GM21367 (cell line): ENCODE measurements at regions not wholly inside any gene's neighbourhood (a gene's known extent, or its start where the extent isn't known, plus 50 kb on each side); places are given as distances from the start of the nearest gene placed in this dataset.
"Not testable (repeated sequence)": the region's sequence is repeated elsewhere in the genome, so short reads cannot be mapped to it uniquely, and the experiment has no call there.

Source experiments
- ATAC-seq: cut with Tn5 transposase; IDR thresholded peaks from one replicate; pipeline ENCODE4 v1.9.1; 2021; ENCODE audit not compliant: unreplicated experiment

DNA sequence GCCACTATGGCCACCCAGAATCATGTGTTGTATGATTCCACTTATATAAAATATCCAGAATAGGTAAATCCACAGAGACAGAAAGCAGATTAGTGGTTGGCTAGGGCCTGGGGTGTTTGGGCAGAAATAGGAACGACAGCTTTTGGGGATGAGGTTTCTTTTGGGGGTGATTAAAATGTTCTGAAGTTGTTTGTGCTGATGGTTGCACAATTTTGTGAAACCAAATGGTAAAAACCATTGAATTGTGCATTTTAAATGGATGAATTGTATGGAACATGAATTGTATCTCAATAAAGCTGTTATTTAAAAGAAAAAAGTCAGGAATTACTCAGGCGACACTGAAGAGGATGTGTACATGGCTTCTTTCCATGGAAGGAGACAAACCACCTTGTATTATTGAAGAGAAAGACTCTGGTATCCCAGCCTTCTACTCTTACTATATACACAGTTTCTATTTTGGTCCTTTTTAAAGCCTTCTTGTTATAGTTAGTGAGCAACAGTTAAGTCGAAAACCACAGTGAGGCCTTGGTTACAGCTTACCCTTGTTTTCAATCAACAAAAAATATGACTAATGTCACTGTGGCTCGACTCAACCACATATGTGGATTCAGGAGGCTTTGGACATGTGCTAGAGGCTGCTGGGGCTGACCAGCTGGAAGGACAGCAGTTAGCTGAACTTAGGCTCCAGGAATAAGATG lies 57.1 kb upstream of the KMT2E start:
- peak; percentile 90 for ATAC-seq

DNA sequence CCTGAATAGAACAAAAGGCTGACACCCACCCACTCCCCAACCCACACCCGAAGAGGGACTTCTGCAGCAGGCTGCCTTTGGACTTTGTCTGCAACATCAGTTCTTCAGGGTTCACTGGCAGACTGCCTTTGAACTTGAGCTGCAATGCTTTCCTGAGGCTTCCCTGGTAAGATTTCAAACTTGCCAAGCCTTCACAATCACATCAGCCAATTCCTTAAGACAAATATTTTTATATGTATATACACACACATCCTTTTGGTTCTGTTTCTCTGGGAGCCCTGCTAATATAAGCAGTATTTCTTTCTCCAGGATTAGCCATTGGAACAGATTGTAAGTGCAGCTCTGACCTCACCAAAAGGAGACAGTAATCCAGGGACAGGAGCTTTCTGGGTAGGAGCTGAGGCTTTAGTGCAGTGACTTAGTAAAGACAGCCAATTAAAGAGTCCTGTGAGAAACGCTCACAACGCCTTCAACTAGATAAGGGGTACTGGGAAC lies 55.6 kb upstream of the KMT2E start:
- no peak for ATAC-seq

DNA sequence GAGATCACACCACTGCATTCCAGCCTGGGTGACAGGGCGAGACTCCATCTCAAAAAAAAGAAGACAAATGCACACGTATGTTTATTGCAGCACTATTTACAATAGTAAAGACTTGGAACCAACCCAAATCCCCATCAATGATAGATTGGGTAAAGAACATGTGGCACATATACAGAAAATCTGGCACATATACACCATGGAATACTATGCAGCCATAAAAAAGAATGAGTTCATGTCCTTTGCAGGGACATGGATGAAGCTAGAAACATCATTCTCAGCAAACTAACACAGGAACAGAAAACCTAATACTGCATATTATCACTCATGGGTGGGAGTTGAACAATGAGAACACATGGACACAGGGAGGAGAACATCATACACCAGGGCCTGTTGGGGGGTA lies 54.5 kb upstream of the KMT2E start:
- ATAC-seq: not testable (repeated sequence)

DNA sequence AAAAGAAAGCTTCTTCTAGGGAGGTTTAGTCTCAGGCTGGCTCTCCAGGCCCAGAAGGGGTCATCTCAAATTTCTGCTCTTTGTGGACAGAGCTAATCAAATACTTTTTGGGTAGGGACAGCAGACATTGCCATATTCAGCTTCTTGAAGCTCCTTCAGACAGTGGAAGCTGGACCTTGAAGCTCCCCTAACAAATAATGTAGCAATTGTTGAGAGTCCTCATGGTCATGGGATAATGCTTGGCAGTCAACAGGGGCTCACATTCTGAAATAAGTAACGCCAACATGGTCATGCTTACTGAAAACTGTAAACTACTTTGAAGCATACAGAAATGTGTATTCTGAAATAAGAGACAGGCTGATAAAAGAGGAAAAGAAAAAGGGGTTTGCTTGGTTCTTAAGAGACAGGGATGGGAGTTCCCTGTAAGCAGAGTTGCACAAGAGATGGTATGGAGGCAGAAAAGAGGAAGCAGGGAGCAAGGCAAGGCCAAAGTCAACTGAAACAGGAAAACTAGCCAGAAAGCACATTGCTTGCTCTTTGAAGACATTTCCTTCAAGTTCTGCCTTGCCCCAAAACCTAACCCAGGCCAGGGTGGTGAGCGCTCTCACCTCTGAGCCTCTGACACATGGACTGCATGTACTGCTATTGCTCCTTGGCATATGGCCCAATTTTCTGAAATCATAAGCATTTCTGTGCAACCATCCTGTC lies 53.1 kb upstream of the KMT2E start:
- ATAC-seq: peak; percentile 44

DNA sequence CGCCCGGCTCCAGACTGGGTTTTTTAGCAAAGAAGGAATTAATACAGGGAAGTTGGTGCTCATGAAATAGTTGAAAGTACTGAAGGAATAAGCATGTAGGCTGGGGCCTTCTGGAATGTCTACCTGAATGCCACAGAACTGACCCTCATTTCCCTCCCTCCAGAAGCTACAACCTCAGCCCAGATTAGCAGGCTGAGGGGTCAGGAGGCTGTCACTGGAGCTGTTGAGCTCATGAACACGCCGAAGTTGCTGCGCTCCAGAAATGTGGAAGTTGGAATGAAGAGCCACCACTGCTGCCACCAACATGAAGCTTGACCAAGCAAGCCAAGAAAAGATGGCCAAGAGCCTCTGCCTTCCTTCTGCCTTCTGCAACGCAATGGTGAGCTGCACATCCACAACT lies 52.2 kb upstream of the KMT2E start:
- ATAC-seq: no peak

DNA sequence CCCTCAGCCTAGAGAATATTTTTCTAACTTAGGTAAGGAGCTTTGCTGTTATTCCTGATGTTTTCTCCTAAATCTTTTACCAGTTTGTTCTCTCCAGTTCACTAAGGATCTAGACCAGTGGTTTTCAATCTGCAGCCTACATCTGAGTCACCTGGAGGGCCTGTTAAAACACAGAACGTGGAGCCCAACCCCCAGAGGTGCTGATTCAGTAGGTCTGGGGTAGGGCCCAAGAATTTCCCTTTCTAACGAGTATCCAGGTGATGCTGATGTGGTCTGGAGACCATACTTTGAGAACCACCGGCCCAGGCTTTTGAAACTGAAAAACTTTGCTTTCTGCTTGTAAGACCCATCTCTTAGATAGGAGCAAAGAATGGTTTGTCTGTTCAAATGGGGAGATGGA lies 51.2 kb upstream of the KMT2E start:
- ATAC-seq: no peak

DNA sequence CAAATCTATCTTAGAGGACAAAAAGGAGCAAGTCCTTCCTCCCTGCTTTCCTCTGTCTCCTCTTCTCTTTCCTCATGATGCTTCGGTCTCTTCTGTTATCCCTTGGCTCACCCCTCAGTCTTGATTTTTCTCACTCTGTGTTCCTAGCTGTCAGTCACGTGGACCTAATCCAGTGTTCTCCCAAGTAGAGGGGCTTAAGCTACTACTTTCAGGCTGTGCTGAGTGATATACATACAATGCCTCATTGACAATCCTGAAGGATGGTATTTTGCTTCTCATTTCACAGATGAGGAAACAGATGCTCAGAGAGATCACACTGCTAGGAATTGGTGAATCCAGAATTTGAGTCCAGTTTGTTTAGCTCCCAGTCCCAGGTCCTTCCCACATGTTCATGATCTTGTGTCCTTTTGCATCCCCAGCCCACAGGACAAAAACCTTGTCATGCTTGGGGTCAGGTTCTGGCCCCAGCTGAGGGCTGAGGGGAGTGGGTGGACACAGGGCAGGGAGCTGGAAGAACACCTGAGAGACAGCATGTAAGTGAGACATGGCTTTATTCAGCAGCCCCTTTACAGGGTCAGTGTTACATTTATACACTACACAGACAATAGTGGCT lies 50.5 kb upstream of the KMT2E start:
- ATAC-seq: no peak

DNA sequence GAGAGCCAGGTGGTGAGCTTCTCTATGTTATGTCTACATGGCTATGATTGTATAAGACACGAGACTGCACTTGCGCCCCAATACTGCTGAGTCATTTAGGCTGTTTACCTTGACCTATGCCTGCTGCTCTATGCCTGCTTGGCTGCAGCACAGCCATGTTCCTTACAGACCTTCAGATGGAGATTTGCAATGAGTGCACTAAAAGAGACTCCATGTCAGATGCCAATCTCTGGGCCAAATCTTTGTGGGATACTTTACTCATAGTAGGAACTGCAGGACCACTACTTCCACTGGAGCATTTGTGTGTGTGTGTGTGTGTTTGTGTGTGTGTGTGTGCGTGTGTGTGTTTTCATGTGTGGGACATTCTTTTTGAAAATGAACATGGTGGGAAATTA lies 50.0 kb upstream of the KMT2E start:
- no peak for ATAC-seq
